ENCODE measurements at regions not wholly inside any gene's neighbourhood (a gene's known extent, or its start where the extent isn't known, plus 50 kb on each side); places are given as distances from the start of the nearest gene placed in this dataset.

GRCh38 chr5:42924686-42925085, 113.0 kb upstream of the SELENOP start (continued):
- TF ChIP-seq ZNF407 (IDR thresholded peaks at IDR 0.05; ENCODE audit: low read depth): no peak

DNA sequence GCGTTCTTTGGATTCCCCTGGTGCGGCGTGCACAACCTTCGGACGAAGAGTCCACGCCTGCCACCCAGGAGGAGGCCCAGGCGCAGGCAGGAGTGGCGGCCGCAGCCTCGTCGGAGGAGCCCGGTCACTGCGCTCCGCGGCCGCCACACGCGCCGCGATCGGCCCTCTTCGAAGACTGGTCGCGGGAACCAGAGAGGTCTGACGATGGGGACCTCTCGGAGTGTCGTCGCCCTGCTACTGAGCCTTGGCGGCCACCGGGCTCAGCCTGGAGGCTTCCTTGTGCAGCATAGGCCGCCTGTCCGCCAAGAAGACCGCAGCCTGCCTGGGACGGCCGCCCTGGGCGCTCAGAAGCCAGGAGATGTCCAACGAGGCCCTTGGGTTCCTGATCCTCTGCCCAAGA, 112.5 kb upstream of the SELENOP start:
- H3K9ac ChIP-seq (ENCODE audit: insufficient read depth in 1 of 2, low read depth in 2 of 2, low read length in 2 of 2): no peak overlapping the region
- intact Hi-C loops (cut with micrococcal nuclease) (no loop called here), in situ Hi-C loops (cut with MboI) (no loop called here)
- POLR2A ChIA-PET: no interaction called here
- H3K9me3 ChIP-seq (replicated peaks; ENCODE audit: control insufficient read depth, insufficient read depth, low read depth, low read length): no peaks in the 10 kb centered on the region
- H3K4me2 ChIP-seq (ENCODE audit: insufficient read depth, low read length): no peak overlapping the region
- FAIRE-seq: no peak
- WGBS (ENCODE audit: insufficient coverage, low coverage, missing lambda C conversion rate): 66% methylated on average over 31 of the region's 37 CpGs
- no TSS peak for BruUV-seq (replicated peaks)
- no peak overlapping the region for H3K4me3 ChIP-seq
- H3K27ac ChIP-seq (ENCODE audit: extremely low read depth, low read depth, low read length): no peak overlapping the region
- CTCF ChIA-PET (ENCODE audit: low intra/inter-chr PET ratio): no interaction called here
- 0 out of 5 replicates have a peak, but pooled peaks cover 0 to 9% of the 10 kb centered on the region in 2 experiments for H3K27me3 ChIP-seq (ENCODE audit: control insufficient read depth in 2 of 2, insufficient read depth in 2 of 2, low read length in 2 of 2)
- H3K9me1 ChIP-seq (ENCODE audit: control insufficient read depth, insufficient read depth, low read length): no peaks in the 10 kb centered on the region
- H3K79me2 ChIP-seq (ENCODE audit: control insufficient read depth, insufficient read depth, low read length): no peaks in the 10 kb centered on the region
- peaks cover 0 to 9% of the 10 kb centered on the region in 2 experiments; a peak in 1 of 5 replicates for H3K4me1 ChIP-seq (replicated peaks in 1 of 2; ENCODE audit: control insufficient read depth in 2 of 2, insufficient read depth in 2 of 2, low read length in 2 of 2)
- no peak for DNase-seq (ENCODE audit: extremely low read depth in 1 of 4, low spot score in 3 of 4)
- ATAC-seq: no peak
- TF ChIP-seq ZBTB43 (CRISPR knock-in tag; IDR thresholded peaks at IDR 0.05): no peak
- peak; percentile 63; the same call in 1 of the 2 replicates for TF ChIP-seq ZBTB33 (CRISPR knock-in tag; IDR thresholded peaks at IDR 0.05)
- H2AFZ ChIP-seq (ENCODE audit: low read depth, low read length): no peak overlapping the region
- H3K36me3 ChIP-seq (ENCODE audit: control insufficient read depth, insufficient read depth, low read length): no peaks in the 10 kb centered on the region
- H4K20me1 ChIP-seq (replicated peaks; ENCODE audit: control insufficient read depth, insufficient read depth, low read length): no peaks in the 10 kb centered on the region

Measured in K562 (cell line).